DMS53 treated with DMSO at 0.1 percent for 48 hours (cell line): ENCODE measurements at regions not wholly inside any gene's neighbourhood (a gene's known extent, or its start where the extent isn't known, plus 50 kb on each side); places are given as distances from the start of the nearest gene placed in this dataset.

Experiments
- DNase-seq: peaks from one replicate; lab custom pipeline; 2025; ENCODE audit not compliant: unreplicated experiment; lab: John Stamatoyannopoulos, UW

DNA sequence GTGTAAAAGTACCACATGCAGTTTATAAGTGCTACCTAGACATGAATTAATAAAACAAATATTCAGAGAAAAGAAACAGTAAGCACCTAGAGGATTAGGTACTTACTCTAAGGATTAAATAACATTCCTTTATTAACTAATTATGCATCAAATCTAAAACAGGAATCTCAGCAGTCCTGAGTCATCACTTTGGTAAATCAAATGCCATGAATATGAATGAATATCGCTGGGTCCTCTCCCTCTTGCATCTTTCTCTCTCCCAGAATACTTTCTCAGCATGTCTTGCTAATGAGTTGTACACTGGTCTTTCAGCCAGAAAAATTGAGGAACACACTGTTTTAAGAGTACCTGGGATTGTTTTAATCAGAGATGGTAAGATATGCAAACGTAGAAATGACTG lies 225.5 kb upstream of the NFE2L3 start:
- no peak for DNase-seq

GRCh38 chr7:25926891-25927625 lies 224.9 kb upstream of the NFE2L3 start:
- DNase-seq: no peak

DNA sequence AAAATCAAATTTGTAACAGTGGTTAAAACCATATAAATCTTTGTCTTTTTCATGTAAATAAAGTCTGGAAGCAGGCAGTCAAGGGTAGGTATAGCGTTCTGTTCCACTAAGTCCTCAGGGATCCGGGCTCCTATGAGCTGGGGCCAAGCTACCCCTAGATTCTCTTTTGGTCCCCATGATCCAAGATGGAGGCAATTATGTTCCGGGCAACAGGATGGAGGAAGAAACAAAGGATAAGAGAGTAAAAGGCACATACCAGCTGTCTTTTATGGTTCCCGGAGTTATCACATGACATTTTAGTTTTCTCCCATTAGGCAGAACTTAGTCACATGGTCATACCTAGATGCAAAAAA lies 224.4 kb upstream of the NFE2L3 start:
- no peak for DNase-seq

DNA sequence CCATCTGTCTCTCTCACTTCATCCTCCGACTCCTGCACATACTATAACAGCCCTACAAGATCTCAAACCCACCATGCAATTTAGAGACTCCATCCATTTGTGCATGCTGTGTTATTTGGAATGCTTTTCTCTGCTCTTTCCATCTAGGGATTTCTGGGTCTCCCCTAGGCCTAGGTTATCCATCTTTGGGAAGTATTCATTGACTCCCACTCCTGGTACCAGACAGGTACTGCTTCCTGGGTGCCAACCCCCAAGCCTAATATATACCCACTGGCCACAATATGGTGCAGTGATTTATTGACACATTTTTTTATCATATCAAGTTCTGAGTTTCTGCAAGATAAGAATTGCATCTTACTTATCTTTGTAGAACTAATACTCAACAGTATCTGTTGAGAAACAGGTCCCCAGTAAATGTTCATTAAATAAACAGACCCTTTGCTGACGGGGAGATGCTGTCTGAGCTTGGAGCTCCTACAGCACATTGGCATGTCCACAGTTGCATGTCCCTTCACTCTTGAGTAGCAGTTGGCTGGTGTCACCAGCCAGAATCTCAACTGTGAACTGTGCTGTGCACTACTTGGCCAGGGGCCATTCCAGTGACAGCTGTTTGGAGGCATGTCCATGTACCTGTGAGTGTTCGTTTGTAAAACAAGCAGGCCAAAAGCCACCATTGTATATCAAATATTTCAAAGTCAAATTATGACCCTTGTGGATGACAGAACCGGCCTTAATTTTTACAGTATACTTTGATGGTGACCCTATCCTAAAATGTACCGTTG lies 223.3 kb upstream of the NFE2L3 start:
- DNase-seq: no peak

GRCh38 chr7:25929448-25929847 lies 222.6 kb upstream of the NFE2L3 start:
- no peak for DNase-seq

DNA sequence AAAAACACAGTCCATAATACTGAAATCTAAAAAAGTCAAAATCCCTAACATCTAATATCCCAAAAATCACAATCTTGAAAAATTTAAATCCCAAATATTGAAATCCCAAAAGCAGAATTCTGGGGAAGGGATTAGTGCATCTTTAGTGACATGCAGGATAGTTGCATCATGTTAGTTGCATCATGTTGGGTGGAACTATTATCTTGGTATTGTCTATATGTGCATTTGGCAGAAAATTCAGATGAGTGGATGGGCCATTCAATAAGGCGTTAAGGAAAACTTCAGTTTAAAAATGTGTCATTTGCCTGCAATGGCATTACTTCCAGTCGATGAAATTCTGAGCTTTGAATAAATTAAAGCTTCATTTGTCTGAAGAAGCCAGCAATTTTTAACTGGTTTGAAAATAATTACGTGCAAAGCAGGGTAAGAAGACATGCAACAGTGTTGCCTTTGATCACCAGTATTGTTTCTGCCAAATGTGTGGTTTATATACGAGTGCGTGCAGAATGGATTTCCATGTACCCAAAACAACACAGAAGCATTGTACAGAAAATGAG lies 221.4 kb upstream of the NFE2L3 start:
- DNase-seq: no peak

DNA sequence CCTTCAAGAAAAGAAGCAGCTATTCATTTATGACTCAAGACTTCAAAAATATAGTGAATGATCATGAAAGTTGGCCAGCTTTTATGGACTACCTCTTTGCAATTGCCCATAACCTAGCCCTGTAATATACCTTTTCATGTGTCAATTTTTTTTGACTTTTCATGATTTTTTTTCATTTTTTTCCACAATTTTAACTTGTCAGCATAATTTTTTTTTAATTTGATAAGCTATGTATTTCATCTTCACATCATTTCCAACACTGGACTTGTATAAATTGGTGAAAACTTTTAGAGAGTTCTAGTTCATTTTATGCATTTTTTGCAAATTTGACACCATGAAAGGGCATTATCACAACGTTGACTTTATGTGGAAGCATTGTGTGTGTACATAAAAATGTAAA lies 220.8 kb upstream of the NFE2L3 start:
- DNase-seq: no peak

GRCh38 chr7:25933921-25934320 lies 218.1 kb upstream of the NFE2L3 start:
- no peak for DNase-seq

DNA sequence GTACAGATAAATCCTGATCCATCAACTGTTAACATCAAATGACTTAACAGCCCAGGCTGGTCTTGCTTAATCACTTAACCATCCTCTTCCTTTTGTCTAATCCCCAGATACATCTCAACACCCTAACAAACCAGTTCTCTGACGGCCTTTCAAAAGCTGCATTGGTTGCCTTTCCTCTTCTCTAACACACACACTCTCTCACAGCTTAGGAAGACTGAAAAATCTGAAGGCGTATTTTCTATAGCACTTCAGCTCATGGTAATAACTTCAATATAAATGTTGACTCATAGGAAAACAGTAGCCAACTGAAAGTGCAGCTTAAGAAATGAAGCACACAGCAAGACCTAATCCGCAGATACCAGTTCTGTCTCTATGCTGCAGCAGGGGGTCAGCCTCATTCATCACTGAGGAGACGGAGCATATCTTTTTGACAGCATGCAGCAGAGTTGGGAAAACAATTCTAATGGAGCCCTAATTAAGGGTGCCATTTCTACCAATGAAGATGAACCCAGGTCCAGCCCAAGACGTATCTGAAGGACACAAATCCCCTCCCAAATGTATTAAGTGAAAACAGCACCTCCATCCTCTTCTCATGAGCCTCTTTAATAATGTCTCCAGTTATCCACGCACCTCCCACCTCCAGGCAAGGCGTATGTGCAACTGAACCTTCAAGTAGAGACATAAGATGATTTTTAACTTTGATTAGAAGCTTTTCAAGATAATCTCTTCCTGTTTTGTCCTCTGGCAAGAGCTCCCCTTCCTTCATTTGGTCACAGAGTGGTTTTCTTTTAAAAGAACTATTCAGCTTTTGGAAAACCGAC lies 211.7 kb upstream of the NFE2L3 start:
- no peak for DNase-seq

GRCh38 chr7:25944777-25945515 lies 207.1 kb upstream of the NFE2L3 start:
- DNase-seq: no peak

- no peak for DNase-seq
Observed at GRCh38 chr7:25945608-25946007, 206.4 kb upstream of the NFE2L3 start.

DNA sequence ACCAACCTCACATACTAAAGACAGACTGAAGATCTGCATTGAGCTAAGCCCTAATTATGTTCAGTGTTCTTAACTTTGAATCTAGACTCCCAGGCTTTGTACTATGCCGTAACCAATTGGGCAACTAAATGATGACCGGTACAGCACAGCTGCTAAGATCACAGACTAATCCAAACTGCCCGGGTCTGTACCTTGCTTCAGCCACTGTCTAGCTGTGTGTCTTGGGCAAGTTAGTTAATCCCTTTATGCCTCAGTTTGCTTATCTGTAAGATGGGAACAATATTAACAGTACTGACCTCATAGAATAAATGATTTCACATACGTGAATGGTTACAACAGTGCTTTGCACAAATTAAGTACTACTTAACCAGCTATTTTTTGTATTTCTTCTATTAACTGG lies 205.8 kb upstream of the NFE2L3 start:
- DNase-seq: no peak

DNA sequence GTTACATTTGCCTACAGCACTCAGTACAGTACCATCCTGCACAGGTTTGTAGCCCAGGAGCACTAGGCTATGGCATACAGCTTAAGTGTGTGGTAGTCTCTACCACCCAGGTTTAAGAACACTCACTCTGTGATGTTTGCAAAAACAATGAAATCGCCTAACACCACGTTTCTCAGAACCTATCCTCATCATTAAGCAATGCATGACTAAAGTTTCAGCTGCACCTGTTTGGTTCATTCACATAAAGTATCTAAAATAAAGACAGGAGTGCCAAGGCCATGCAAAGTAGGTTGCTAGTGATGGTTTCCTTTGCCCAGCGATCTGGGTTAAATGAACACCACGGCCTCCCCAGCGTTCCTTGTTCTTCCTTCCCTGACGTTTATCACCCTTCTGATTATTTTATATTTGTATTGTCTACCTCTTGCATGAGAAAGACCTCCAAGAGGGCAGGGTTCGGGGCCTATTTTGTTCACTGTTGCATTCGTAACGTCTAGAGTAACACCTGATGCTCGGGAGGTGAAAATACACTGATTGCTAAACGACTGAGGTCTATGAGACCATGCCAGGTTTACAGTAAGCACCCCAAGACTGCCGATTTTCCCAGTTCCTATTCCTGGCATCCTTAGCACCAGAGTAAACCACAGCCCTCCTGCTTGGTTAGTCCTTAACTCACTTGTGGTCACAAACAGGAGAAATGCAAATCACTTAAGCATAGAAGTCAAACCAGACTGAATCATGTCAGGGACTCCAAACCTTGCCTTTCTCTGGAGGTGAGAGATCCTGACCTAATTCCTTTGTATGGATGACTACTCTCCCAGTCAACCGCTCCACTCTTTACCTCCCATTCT lies 204.1 kb upstream of the NFE2L3 start:
- DNase-seq: no peak

GRCh38 chr7:25949736-25950487 lies 202.1 kb upstream of the NFE2L3 start:
- DNase-seq: no peak

DNA sequence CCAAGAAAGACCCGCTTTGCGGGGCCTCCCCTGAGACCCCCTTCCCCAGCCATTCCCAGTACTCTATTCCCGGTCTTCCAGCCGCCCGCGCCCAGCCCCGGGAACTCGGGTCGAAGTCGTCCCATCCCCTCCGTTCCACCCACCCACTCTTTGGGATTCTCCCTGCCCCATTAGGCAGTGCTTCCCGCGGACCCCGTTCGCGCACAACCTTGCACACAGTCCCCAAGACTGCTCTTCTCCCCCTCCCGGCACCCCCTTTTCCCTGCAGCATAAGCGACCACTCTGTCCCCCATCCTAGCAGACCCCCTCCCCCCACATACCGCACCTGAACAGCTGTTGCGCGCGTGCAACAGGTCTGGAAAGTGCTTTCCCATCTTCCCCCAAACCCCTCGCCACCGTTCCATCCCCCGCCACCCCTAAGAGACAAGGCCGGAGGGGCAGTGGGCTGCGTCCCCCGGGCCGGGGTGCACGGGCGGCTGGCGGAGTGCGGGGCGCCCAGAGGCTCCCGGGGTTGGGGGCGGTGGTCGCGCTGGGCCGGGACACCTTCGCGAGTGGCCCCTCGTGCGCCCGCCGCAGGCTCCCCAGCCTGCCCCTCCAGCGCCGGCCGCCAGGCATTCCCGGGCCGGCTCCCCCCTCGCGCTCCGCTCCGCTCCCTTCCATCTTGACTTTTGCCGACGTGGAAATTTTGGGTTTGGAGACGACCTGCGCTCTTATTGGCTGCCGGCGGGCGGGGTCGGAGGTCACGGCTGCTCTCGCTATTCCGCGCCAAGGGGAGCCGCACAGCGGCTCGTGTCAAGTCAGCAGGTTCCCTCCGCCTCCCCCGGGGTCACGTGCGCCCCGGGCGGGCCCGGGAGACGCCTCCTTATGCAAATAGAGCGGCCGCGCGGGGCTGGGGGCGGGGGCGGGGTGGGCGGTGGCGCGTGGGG lies 201.2 kb upstream of the NFE2L3 start:
- peak; percentile 93 for DNase-seq

DNA sequence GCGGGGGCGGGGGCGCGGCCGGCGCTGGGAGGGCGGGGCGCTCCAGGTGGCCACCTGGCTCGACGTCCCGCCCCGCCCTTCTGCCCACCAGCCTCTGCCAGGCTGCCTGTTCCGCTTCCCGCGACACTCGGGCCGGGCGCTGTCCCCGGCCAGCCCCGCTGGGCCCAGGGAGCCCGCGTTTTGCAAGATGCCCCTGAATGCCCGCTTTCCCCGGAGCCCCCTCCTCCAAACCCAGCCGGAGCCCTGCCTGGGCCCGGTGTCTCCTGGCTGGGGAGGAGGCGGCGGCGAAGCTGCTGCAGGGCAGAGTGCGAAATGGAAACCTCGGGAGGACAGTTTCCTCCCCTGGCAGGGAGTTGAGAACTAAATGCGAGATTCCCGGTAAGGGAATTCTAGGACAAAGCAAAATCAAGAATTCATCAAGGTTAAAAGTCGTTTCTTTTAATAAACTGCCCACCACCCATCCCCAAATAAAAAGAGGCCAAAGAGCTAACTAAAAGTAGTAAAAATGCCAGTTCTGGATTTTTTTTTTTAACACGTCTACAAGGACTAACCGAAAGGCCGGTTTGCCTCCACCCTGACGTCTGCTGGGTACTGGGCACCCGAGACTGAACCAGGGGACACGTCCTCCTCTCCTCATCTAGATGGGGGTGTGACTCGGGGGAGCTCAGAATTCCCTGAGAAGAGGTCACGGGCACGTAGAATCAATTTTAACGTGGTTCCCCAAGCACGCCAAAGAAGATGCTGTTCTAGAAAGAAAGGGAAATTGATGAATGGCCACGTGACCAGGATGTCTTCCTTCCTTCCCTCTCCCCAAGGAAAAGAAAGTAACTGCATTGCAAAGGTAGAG lies 200.4 kb upstream of the NFE2L3 start:
- DNase-seq: peak; percentile 91
